GM18499 (cell line): ENCODE measurements at regions not wholly inside any gene's neighbourhood (a gene's known extent, or its start where the extent isn't known, plus 50 kb on each side); places are given as distances from the start of the nearest gene placed in this dataset.

Source experiments
- ATAC-seq: cut with Tn5 transposase; IDR thresholded peaks from one replicate; pipeline ENCODE4 v1.9.1; 2021; ENCODE audit warnings: moderate number of reproducible peaks; ENCODE audit not compliant: insufficient read depth, unreplicated experiment

DNA sequence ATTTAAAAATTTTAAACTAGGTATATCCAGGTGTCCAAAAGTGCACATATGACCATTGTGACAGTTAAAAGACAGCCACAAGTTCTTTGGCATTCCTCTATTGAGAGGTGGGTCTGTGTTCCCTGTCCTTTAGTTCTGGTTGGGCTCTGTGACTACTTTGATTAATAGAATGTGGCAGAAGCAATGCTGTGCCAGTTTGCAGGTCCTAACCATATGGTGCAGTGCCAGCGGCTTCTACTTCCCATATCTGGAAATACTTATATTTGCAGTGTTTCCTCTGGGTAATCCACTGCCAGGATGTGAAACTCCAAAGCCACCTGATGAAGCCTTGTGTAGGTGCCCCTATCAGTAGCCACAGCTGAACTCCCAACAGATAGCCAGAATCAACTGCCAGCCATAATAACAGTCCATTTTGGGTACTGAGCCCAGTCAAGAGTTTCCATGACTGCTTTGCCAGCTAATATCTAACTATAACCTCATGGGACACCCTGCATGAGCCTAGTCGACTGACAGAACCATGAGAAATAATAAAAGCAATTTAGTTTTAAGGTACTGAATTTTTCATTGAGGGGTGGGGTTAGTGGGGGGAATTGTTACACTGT is 361.0 kb upstream of the SEMA6A start:
- ATAC-seq = no peak

DNA sequence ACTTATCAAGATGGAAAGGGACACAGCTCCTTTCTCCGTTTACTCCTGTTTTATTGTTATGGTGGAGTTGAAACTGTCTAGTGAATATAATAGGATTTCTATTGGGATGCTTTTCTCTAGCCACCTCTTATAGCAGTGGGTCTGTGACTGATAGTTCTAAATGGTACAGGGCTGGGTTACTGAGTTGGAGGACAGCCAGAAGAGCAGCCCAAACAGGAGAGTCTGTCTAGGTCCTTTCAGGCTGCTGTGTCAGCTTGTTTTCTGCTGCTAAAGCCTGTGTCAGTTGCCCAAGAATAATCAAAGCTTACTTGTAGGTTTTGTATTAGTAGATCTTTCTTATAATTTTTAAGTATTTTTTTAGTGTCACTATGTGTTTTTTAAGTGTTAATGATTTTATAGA is 356.0 kb upstream of the SEMA6A start:
- no peak for ATAC-seq

DNA sequence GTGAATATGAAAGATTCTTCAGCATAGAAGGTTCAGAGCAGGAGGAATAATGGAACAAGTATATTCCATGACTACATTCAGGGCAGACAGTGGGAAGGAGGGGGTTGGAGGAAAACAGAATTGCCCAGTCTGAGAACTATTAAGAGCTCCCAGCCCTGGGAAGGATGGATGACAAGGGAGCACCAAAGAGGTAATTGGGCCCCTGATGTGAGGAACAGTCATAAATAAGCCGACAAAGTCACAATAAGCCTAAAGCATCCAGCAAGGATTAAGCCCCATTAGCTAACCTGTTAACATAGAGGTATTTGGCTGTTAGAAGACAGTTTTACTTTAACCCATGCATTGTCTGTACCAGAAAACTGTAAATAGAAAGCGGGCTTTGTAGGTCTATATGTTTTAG is 348.7 kb upstream of the SEMA6A start:
- ATAC-seq = no peak

DNA sequence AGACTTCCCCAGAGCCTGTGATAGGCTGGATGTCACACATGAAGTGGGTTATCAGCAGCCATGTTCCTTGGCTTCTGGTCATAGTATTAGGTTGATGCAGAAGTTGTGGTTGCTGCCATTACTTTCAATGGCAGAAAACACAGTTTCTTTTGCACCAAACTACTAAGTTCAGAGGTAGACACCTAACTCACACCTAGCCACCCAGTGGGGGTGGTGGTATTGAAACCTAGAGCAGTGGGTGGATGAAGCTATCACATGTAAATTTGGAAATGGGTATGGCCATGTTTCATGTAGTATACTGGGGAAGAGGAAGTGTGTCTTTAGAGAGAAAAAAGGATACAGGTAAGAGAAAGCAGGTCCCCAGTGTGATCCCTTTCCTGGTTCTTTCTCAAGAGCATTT is 347.9 kb upstream of the SEMA6A start:
- peak; percentile 96 for ATAC-seq

DNA sequence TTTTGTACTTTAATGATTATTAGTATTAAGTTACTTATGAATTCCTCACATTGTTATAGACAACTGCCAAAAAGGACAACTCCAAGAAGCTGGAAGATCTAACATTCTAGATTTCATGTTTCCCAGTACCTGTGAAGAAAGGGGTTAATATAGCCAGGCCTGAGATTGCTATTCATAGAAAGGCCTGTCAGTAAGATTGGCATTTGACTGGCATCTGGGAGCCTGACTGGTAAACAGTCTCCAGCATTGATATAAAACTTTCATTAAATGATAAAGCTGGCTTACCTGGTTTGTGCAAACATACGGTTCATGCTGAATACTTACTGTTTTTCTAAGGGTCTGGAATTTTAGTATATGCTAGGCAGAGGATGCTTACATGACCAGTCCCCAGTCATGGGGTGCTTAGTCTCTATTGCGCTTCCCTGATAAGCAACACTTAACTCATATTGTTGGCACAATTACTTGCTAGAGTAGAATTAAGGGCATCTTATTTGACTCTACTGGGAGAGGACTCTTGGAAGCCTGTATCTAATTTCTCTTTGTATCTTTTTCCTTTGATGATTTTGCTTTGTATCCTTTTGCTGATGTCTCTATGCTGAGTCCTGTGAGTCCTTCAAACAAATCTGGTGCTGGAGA is 340.4 kb upstream of the SEMA6A start:
- no peak for ATAC-seq

DNA sequence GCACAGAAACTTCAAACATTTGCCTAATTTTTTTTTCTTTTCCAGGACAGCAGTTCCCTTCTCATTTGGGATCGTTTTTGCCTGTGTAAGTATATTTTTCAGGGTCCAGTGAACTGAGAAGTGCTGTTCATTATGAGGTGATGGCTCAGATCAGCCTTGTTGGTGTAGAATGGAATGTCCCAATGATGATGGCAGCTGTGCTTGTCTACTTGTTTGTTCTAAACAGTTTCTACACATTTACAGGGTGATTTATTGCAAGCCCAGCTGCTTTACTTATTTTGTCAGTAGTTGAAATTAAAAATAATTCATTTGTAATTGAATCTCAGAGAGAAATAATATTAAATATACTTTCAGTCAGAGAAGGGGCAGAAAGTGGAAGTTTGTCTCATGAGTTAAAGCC is 337.6 kb upstream of the SEMA6A start:
- no peak for ATAC-seq

DNA sequence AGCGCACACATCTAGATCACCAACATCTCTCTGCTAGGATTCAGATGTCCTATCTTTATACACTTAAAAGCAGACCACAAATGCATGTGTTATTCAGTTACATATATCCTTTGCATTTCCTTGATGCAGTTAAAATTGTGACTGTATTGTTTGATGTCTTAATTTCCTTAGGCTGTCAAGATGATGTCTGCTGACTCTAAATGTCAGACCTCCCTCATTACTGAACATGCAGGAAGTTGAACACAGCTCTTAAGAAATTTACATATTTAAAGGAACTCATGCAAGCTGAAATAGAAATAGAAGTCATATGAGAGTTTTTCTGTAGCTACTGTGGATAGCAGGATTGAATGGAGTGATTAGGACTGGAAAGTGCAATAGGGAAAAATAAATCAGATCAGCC is 336.5 kb upstream of the SEMA6A start:
- no peak for ATAC-seq

DNA sequence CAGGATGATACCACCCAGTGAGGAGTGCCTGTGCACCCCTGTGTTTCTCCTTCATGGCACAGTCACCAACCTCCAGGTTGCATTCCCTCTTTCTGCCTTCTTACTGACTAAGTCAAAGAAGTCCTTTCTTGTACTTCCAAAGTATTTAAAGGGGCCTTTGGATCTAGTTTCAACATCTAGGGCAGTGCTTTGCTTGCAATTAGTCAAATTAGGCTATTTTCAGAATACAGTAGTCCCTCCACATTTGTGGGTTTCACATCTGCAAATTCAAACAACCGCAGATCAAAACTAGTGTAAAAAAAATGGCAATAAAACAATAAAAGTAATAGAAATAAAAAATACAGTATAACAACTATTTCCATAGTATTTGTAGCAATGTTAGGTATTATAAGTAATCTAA is 333.9 kb upstream of the SEMA6A start:
- peak; percentile 73 for ATAC-seq

DNA sequence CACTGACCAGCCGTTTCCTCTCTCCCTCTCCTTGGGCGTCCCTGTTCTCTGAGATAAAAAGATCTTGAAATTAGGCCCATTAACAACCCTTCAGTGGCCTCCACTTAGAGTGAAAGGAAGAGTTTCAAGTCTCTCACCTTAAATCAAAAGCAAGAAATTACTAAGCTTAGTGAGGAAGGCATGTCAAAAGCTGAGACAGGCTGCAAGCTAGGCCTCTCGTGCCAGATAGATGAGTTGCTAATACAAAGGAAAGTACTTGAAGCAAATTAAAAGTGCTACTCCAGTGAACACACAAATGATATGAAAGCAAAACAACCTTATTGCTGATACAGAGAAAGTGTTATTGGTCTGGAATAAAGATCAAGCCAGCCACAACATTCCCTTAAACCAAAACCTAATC is 331.3 kb upstream of the SEMA6A start:
- ATAC-seq = no peak

DNA sequence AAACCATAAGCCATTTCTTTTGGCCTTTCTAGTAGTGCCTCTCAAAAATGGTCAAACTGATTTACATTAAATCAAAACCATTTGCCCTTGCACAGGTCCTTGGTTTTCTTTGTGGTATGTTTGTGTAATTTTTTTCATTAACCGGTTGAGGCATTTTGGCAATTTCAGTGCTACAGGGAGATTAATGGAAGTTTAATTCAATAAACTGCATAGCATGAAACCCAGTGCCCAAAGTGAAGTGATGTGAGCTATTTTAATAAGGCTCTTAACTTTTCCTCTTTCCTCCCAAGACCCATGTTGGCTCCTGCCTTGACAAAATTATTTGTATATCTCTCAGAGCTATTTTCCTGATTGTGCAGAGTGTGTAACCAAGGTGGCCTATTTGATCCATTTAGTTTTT is 326.2 kb upstream of the SEMA6A start:
- ATAC-seq = no peak

DNA sequence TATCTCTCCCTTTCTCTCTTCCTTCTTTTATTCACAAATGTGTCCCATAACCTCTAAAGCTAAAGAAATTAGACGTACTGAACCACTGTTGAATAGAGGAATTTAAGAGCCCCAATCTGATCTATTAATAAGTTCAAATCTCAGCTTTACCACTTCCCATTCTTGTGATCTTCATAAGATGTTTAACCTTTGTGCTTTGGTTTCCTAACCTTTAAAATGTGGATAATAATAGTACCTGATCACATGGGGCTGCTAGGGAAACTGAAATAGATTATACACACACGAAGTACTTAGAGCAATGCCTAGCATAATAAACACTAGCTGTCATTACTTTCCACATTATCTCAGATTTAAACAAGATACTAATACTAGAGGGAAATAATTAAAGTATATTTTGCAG is 324.3 kb upstream of the SEMA6A start:
- ATAC-seq = peak; percentile 88

DNA sequence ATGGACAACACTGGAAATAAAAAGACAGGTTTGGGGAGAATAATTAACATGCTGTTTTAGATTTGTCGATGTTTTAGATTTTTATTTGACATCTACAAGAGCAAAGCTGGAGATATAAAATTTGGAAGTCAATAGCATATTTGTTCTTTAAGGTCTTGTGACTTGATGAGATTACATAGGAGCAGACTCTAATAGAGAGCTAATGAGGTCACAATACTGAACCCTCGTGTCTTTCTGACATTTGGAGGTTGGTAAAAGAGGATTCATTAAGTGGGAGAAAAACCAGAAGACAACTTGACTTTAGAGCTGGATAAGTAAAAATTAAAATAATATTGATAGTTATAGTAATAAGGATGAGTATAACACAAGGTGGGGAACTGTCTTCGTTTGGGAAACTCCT is 322.7 kb upstream of the SEMA6A start:
- ATAC-seq = no peak

DNA sequence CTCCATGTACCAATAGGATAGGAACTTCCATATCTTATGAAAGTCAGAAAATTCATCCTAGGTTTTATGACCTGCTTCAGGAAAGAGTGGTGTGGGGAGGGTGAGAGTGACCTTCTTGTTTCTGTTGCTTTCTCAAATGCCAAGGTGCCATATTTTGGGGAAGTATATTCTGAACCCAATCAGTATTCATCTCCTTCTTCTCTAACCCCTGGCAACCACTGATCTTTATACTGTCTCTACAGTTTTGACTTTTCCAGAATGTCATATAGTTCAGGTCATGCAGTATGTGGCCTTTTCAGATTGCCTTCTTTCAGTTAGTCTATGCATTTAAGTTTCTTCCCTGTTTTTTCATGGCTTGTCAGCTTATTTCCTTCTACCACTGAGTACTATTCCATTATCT is 321.4 kb upstream of the SEMA6A start:
- ATAC-seq = no peak

DNA sequence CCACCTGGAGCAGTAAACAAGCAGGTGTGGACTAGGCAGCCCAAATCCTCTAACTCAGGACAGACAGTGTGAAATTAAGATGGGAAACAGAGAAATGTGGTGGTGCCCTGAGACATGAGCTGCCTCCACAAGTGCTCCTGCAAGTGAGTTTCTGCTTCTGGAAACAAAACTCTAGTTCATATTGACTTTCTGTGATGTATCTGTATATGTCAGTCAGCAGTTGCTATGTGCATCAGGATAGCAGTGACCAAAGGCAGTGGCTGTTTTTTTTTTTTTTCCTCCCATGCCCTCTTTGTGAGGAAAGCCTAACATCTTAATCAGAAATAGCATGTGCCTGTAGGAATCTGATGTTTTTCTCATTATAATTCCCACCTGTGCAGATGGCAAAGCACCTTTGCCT is 318.4 kb upstream of the SEMA6A start:
- ATAC-seq = no peak

DNA sequence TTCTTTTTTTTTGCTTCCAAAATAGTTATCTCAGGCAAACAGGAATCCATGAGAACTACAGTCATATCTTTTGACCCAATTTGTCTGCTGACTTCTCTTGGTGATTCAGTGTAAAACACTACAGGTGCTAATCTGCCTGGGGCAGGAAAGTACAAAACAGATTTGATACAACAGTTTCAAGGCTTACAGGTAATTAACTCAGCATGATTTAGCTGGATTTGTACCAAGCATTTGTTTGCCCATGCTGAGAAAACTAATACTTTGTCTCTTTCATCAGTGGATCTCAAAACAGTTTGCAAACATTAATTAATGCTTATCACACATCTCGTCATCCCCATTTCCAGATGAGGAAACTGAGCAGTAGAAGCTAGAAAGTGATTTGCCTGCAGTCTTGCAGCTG is 312.5 kb upstream of the SEMA6A start:
- no peak for ATAC-seq

DNA sequence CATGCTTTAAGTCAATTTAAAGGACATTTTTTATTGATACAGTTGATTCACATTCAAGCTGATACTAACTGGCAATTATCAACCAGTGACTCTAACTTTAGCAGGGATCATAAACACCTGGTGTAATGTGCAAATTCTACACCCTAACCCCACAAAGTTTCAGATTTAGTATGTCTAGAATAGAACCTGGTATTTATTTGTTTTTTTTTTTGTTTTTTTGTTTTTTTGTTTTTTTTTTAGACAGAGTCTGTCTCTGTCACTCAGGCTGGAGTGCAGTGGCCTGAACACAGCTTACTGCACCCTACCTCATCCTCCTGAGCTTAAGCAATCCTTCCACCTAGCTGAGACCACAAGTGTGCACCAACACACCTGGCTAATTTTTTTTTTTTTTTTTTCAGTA is 311.2 kb upstream of the SEMA6A start:
- peak; percentile 80 for ATAC-seq

DNA sequence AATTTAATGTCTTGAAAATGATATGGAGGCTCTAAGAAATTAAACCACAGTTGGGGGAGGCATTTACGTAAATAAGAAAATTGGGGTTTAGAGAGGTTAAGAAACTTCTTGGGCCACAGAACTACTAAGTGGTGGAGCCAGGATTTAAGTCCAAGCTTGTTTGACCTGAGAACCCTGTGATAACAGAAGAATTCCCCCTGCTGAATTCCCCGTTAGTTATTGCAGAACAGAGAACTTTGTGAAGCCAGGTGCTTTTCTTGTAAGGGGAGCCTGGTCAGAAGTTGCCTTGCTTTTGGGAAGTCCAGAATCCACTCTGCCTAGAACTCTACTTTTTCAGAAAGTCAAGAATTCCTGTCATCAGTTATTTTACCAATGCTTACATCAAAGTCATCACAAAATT is 309.3 kb upstream of the SEMA6A start:
- no peak for ATAC-seq

DNA sequence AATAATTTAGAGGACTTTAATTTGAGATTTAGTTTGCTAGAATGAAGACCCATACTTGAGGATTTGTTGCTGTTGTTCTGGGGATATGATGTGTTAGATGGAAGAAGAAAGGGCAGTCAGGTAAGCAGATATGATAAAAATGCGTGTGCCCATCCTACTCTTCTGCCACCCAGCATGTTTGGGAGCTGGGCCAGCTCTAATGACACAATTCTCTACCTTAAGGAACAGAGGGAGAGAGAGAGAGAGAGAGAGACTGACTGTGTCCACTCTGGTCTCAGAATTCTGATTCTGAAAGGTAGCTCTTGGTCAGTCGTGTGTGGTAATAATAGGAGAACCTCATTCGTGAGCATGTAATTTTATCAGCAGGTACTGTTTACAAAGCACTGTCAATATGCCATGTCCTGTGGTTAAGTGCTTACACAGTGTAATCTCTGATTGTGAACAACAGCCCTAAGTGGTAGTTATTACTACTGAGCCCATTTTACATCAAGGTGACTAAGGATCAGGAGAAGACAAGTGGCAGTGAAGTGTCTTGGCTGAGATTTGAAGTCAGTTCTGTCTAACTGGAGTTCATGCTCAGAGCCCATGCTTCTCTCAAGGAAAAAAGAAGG is 307.4 kb upstream of the SEMA6A start:
- no peak for ATAC-seq

DNA sequence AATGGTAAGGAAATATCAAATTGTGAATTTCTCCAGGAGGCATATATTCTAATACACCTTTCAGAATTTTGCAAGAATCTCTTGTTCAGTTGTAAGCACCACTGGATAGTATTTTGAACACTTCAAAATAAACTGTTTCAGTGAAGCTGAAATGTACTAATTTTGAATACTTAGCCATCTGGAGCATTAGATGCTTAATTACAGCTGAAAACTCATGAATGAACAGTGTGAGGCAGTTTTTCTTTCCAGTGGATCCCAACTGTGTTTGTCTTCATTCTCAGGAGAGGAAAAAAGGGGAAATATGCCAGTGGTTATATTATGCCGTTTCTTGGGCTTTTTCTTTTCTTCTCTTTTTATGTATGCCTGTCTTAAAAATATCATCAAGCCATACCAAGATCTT is 306.0 kb upstream of the SEMA6A start:
- no peak for ATAC-seq

DNA sequence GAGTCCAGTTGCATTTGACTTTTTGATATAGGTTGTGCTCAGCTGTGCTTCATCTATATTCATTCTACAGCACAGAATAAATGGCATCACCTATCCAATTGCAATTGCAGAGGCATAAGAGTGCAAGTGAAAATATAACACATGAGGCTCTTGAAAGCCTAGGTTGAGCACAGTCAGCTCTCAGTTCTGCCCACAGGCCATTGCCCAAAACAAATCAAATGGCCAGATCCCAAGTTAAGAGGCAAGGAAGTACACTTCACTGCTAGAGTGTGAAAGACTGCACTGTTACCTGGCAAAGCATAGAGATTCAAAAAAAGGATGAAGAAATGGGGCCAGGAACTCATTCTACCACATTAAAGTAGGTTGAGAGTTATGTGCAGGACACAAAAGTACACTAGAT is 305.5 kb upstream of the SEMA6A start:
- peak; percentile 74 for ATAC-seq

DNA sequence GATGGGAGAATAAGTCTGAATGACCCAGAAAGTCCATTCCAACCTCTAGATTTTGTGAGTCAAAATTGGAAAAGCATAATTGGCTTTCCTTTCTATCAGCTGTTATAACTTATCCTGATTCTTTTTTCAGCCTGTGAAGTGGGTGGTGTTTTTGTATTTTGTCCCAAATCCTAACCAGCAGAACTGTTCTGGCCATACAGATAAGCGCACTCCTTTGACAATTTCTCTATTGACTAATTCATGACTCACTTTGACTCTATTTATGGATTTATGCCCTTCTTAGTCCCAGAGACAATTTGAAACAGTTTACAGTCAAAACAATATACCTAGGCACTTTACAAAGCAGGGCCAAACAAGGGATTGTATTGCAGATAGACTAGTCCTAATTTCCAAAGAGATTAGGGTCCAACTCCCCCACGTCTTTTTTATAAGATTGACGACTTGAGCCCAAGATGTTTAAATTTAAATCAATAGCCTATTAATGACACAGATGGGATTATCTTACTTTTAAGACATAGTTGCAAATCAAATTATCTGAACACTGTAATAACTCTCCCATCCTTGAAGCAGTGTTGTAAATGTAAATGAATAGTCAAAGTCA is 301.7 kb upstream of the SEMA6A start:
- ATAC-seq = no peak

DNA sequence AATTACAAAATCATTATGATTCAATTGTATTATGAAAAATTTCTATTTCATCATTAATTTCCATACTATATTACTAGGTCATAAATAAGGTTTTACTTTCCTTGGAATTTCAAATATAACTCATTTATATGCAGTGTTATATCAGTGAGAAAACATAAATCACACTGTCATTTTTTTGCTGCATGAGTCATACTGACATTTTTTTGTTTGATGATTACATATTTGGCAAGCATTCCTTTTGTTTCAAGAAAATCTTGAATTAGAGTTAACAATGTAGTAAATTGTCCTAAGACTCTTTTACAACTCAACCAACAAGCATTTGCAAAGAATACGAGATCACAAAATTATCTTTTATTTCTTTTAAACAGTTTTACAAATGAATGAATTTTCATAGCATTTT is 298.4 kb upstream of the SEMA6A start:
- ATAC-seq = no peak
